WERI-Rb-1 (cell line): ENCODE measurements at regions not wholly inside any gene's neighbourhood (a gene's known extent, or its start where the extent isn't known, plus 50 kb on each side); places are given as distances from the start of the nearest gene placed in this dataset.

ENCODE experiments used
- DNase-seq: peaks from one replicate; pipeline ENCODE4 v3.0.0-alpha.2; 2020
- H3K27ac ChIP-seq: fragments of 250-450 bp; sonication (Bioruptor Pico); 2 replicates; pipeline ENCODE4 v1.5.1; 2020; ENCODE audit warnings: mild to moderate bottlenecking, moderate library complexity
- H3K27me3 ChIP-seq: fragments of 250-450 bp; sonication (Bioruptor Pico); 2 replicates; pipeline ENCODE4 v1.5.1; 2021; ENCODE audit warnings: mild to moderate bottlenecking, low read depth, moderate library complexity; ENCODE audit not compliant: insufficient read depth, severe bottlenecking
- H3K36me3 ChIP-seq: fragments of 250-450 bp; sonication (Bioruptor Pico); 2 replicates; pipeline ENCODE4 v1.5.1; 2020; ENCODE audit warnings: mild to moderate bottlenecking, moderate library complexity
- H3K4me3 ChIP-seq: 2 replicates; pipeline ENCODE4 v1.5.1; 2011; ENCODE audit warnings: low read depth, mild to moderate bottlenecking, control low read depth, low read length
- H3K9me3 ChIP-seq: fragments of 250-450 bp; sonication (Bioruptor Pico); 2 replicates; pipeline ENCODE4 v1.5.1; 2021; ENCODE audit warnings: mild to moderate bottlenecking, moderate library complexity; ENCODE audit not compliant: severe bottlenecking
- CTCF ChIP-seq: IDR thresholded peaks from 2 replicates; pipeline ENCODE4 v1.5.1; 2011; ENCODE audit warnings: low read depth, mild to moderate bottlenecking, control low read depth, inconsistent platforms, low read length

DNA sequence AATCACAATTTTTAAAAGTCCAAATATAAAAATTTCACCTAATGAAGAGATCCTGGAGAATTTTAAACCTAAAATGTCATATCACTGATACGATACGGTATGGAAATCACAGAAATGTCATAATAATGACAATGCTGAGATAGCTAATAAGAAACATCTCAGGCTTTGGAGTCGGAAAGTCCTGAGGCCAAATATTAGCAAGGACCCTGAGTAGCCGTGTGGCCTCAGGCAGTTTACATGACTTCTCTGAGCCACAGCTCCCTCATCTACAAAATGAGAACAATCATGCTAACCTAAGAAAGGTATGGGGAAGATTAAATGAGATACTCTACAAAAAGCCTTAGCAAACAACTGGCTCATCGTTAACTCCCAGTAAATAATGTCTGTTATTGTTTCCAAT is 100.9 kb upstream of the NEBL start:
- no peak for DNase-seq
- no peaks in the 10 kb centered on the region for H3K9me3 ChIP-seq
- H3K4me3 ChIP-seq = no peak overlapping the region
- no peak overlapping the region for H3K27ac ChIP-seq
- H3K27me3 ChIP-seq = no peaks in the 10 kb centered on the region
- H3K36me3 ChIP-seq = no peaks in the 10 kb centered on the region
- no peak for TF ChIP-seq CTCF

DNA sequence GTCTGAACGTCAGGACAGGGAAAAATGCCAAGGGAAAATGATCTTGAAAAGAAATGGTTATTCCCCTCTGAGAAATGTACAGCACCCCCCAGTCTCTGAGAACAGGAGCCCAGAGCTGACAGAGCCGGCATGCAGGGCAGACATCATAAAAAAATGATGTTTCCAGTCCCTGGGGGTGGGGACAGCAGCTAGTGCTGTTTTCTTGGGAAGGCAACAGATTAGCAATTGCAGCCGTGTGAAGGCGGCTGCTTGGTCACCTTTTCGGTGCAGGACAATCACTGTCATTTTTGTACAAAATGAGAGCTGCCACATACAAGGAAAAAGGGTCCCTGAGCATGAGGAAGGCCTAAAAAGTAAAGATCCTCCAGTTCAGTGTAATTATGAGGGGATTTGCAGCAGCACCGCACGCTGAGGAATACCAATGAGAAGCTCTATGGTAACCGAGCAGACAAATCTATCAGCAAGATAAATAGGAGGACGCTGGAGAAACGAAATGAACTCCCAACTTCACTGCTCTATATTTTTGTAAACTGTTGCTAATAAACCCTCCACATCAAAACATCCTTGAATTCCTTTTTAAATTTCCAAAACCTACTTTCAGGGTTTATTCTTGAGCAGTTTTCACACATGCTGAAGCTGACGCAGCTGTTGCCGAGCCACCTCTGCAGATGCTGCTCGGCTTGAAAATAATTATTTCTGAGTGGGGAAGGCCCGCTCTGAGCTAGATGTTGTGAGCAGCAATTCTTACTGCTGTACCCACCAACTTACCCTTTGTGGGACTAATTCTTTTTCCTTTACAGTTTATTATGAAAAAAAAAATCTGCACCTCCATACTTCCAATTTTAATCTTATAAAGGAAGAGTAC is 98.2 kb upstream of the NEBL start:
- no peak for TF ChIP-seq CTCF
- no peaks in the 10 kb centered on the region for H3K9me3 ChIP-seq
- no peaks in the 10 kb centered on the region for H3K27me3 ChIP-seq
- peak overlapping the region; percentile 27 for H3K4me3 ChIP-seq
- H3K27ac ChIP-seq = no peak overlapping the region
- DNase-seq = no peak
- no peaks in the 10 kb centered on the region for H3K36me3 ChIP-seq

DNA sequence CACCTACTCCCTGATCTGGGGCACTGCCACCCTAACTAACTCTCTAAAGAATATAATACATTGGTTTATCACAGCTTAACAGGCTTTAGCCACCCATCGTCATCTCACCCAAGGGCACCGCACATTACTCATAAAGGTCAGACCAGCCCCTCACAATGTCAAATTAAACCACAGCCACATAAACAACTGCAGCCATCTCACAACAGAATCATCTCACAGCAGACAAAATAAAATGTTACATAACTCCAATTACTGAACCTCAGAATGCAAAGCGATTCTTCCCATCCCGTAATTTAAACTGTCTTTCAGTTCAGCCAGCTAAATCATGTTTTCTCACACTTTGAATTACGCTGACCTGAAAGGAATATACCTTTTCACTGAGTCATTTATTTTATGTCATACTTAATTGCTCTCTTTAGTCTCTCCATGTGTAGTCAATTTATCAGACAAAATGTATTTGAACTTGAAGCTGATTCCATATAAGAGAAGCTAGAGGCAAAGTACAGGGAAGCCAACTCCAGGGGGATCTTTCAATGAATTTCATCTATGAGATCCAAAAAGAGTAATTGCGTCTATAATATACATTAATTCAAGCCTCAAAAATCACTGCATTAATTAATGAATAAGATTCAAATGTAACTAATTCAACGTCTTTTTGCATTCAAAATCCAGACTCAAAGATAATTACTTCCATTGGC is 96.9 kb upstream of the NEBL start:
- Histone ChIP-seq H3K36me3 (no peaks in the 10 kb centered on the region), H3K27ac (no peak overlapping the region), H3K9me3 (no peaks in the 10 kb centered on the region), H3K4me3 (no peak overlapping the region), H3K27me3 (no peaks in the 10 kb centered on the region)
- no peak for TF ChIP-seq CTCF
- no peak for DNase-seq

DNA sequence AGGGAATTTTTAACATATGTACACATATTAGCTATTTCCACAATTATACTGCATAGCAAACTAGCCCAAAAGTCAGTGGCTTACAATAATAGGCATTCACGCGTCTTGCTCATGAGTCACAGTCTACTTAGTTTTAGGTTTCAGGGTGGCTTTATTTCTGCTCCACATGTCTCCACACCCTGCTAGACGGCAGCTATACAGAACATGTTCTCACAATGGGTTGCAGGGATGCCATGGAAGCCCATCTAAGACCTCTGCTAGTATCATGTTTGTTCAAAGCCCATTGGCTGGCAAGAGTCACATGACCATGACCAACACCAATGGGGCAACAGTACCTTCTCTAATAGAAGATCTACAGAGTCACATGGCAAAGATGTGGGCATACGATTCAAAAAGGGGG is 96.3 kb upstream of the NEBL start:
- no peaks in the 10 kb centered on the region for H3K27me3 ChIP-seq
- no peaks in the 10 kb centered on the region for H3K36me3 ChIP-seq
- no peak overlapping the region for H3K4me3 ChIP-seq
- H3K9me3 ChIP-seq = no peaks in the 10 kb centered on the region
- TF ChIP-seq CTCF = no peak
- no peak overlapping the region for H3K27ac ChIP-seq
- DNase-seq = no peak

DNA sequence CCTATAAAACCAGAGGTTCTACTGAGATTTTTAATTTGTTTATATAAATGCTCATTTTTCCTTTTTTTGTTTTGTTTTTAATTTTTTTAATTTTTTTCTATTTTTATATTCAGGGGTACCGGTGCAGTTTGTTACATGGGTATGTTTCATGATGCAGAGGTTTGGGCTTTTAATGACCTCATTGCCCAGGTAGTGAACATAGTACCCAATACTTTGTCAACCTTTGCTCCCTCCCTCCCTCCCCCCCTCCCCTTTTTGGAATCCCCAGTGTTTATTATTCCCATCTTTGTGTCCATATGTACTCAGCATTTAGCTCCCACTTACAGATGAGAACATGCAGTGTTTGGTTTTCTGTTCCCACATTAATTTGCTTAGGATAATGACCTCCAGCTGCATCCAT is 94.4 kb upstream of the NEBL start:
- DNase-seq = no peak
- H3K27me3 ChIP-seq = no peaks in the 10 kb centered on the region
- H3K9me3 ChIP-seq = no peaks in the 10 kb centered on the region
- no peaks in the 10 kb centered on the region for H3K36me3 ChIP-seq
- no peak overlapping the region for H3K27ac ChIP-seq
- no peak for TF ChIP-seq CTCF
- no peak overlapping the region for H3K4me3 ChIP-seq
